Activated CD4-positive, alpha-beta memory T cell treated with anti-CD3 and anti-CD28 coated beads for 36 hours (primary cell): ENCODE measurements at regions not wholly inside any gene's neighbourhood (a gene's known extent, or its start where the extent isn't known, plus 50 kb on each side); places are given as distances from the start of the nearest gene placed in this dataset.

Source experiments
- CTCF ChIA-PET: fragments of 350-600 bp; sonication (Branson Sonifier 250); formaldehyde crosslinking; loops from one replicate; lab custom pipeline; 2021; ENCODE audit warnings: antibody characterized with exemption, inconsistent platforms; lab: Charles Lee
- POLR2A ChIA-PET: fragments of 350-600 bp; sonication (Branson Sonifier 250); formaldehyde crosslinking; loops from one replicate; lab custom pipeline; 2021; ENCODE audit warnings: antibody characterized with exemption; lab: Charles Lee
- DNase-seq: peaks from one replicate; pipeline ENCODE4 v3.0.0-alpha.2; 2020
- H3K27ac Mint-ChIP-seq: one replicate; pipeline ENCODE4 v1.8.0; 2021; ENCODE audit warnings: mixed read lengths
- H3K27me3 Mint-ChIP-seq: one replicate; pipeline ENCODE4 v1.8.0; 2021; ENCODE audit warnings: mixed read lengths
- H3K36me3 Mint-ChIP-seq: one replicate; pipeline ENCODE4 v1.8.0; 2021; ENCODE audit warnings: mixed read lengths
- H3K4me1 Mint-ChIP-seq: one replicate; pipeline ENCODE4 v1.8.0; 2021; ENCODE audit warnings: low read depth, mixed read lengths
- H3K4me3 Mint-ChIP-seq: one replicate; pipeline ENCODE4 v1.8.0; 2021; ENCODE audit warnings: mild to moderate bottlenecking, mixed read lengths
- H3K9me3 Mint-ChIP-seq: one replicate; pipeline ENCODE4 v1.8.0; 2021; ENCODE audit warnings: mixed read lengths
- intact Hi-C: fragments of 100-400 bp; cut with micrococcal nuclease; formaldehyde crosslinking; loops from one replicate; pipeline ENCODE4 v1.15.1; 2023

GRCh38 chr5:41625571-41625970 lies 115.2 kb upstream of the PLCXD3 start:
- Mint-ChIP-seq H3K4me1 (no peaks in the 10 kb centered on the region), H3K9me3 (no peaks in the 10 kb centered on the region), H3K36me3 (no peaks in the 10 kb centered on the region), H3K4me3 (no peak overlapping the region), H3K27ac (no peak overlapping the region), H3K27me3 (no peaks in the 10 kb centered on the region)
- intact Hi-C loops, result no loop called here
- ChIA-PET POLR2A (no interaction called here), CTCF (no interaction called here)
- no peak for DNase-seq

DNA sequence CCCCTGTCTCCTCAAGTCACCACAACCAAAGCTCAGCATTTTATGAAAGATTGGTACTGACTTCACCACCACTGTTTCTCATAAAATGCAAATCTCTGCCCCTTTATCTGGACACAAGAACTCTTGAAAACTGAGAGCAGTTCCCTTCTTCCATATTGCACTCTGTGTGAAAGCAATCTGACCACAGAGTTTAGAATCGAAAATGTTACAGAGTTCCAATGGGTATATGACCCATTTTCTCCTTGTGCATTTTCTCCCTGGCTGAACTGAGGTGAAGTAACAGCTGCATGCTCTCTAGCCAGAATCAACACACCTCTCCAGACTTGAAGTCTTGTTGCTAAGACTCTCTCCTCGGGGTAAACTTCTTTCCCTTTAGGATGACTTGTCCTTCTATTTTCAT lies 111.0 kb upstream of the PLCXD3 start:
- POLR2A ChIA-PET, result no interaction called here
- intact Hi-C loops, result no loop called here
- CTCF ChIA-PET, result interaction anchor here (0.7 kb wide), 1 partner anchor 19 kb away, joined by 3 read pairs; no protein-coding TSS in a partner anchor
- Mint-ChIP-seq H3K27ac (no peak overlapping the region), H3K27me3 (no peaks in the 10 kb centered on the region), H3K4me3 (no peak overlapping the region), H3K4me1 (no peaks in the 10 kb centered on the region), H3K9me3 (no peaks in the 10 kb centered on the region), H3K36me3 (no peaks in the 10 kb centered on the region)
- DNase-seq, result no peak

DNA sequence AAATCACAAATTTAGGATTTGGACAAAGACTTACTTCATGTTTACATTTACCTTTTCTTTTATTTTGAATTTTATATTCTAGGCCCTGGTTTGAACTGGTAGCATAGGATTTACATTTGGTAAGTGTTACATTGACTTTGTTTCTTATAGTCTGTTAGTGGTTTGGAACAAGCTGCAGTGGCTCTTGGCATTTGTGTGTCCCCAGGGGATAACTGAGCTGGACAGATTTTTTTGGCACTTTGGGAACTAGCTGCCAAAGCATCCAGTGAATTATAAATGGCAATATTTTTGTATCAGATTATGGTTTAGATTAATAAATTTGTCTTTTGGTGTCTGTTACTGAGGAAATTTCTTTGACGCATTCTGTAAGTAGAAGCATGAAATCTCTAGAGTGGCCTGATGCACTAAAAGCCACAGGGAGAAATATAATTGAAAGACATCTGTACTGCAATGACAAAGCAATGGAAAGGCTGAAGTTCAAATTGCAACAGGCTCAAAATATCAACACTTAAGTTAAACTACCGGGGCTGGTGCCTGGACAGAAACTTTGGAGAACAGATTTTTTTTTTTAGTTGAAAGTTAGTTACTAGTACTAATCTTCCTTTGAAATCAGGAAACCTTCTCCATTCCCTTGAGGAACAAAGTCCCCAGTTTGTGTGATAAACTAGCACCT lies 107.6 kb upstream of the PLCXD3 start:
- CTCF ChIA-PET, result no interaction called here
- Mint-ChIP-seq H3K4me1 (no peaks in the 10 kb centered on the region), H3K27me3 (no peaks in the 10 kb centered on the region), H3K27ac (no peak overlapping the region), H3K36me3 (no peaks in the 10 kb centered on the region), H3K9me3 (no peaks in the 10 kb centered on the region), H3K4me3 (no peak overlapping the region)
- DNase-seq, result no peak
- POLR2A ChIA-PET, result no interaction called here
- intact Hi-C loops, result no loop called here

- intact Hi-C loops, result no loop called here
- Mint-ChIP-seq H3K36me3 (no peaks in the 10 kb centered on the region), H3K27ac (no peak overlapping the region), H3K4me1 (no peaks in the 10 kb centered on the region), H3K9me3 (no peaks in the 10 kb centered on the region), H3K4me3 (no peak overlapping the region), H3K27me3 (no peaks in the 10 kb centered on the region)
- no peak for DNase-seq
- ChIA-PET CTCF (no interaction called here), POLR2A (no interaction called here)
Measured at GRCh38 chr5:41610386-41610785, 100.0 kb upstream of the PLCXD3 start.

GRCh38 chr5:41600731-41601130 lies 90.3 kb upstream of the PLCXD3 start:
- ChIA-PET CTCF (no interaction called here), POLR2A (interaction anchor here (0.6 kb wide), 1 partner anchor 731 kb away, joined by 3 read pairs; no protein-coding TSS in a partner anchor)
- Mint-ChIP-seq H3K4me3 (no peak overlapping the region), H3K36me3 (no peaks in the 10 kb centered on the region), H3K9me3 (peaks cover 3% of the 10 kb centered on the region), H3K27me3 (no peaks in the 10 kb centered on the region), H3K4me1 (no peaks in the 10 kb centered on the region), H3K27ac (no peak overlapping the region)
- no peak for DNase-seq
- intact Hi-C loops, result no loop called here

DNA sequence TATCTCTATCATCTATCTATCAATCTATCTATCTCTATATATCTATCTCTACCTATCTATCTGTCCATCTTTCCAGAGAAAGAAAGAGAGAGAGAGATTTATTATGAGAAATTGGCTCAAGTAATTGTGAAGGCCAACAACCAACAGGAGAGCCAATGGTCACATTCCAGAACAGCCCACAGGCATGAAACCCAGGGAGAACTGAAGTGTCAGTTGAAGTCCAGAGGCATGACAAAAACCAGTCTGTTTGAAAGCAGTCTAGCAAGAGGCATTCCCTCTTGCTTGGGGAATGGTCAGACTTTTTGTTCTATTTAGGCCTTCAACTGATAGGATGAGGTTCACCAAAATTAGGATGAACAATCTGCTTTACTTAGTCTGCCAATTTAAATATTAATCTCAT lies 87.6 kb upstream of the PLCXD3 start:
- no peaks in the 10 kb centered on the region for H3K27me3 Mint-ChIP-seq
- CTCF ChIA-PET, result no interaction called here
- POLR2A ChIA-PET, result no interaction called here

DNA sequence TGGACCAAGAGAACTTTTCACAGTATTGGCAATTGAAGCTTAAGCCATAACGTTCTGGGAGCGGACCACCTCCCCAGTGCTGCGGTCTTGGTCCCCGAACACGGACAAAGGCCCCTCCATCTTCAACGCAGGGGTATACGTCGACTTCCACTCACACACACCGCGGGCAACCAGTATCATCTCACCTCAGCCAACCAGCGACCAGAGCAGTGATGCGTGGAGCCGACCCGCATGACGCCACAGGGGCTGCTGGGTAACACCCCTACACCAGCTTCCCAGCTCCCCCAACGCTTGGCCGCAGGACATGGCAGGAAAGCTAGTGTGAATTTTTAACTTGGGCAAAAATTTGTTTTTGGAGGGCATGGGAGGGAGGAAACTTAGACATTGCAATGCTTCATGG lies 77.3 kb upstream of the PLCXD3 start:
- H3K4me1 Mint-ChIP-seq, result no peaks in the 10 kb centered on the region
- no peak overlapping the region for H3K4me3 Mint-ChIP-seq
- intact Hi-C loops, result no loop called here
- peaks cover 1% of the 10 kb centered on the region for H3K27me3 Mint-ChIP-seq
- no peak overlapping the region for H3K27ac Mint-ChIP-seq
- ChIA-PET POLR2A (no interaction called here), CTCF (no interaction called here)
- no peak for DNase-seq
- no peaks in the 10 kb centered on the region for H3K9me3 Mint-ChIP-seq
- H3K36me3 Mint-ChIP-seq, result no peaks in the 10 kb centered on the region

More for the DNA sequence above, 87.6 kb upstream of the PLCXD3 start:
- DNase-seq, result no peak
- intact Hi-C loops, result no loop called here
- Mint-ChIP-seq H3K27ac (no peak overlapping the region), H3K9me3 (no peaks in the 10 kb centered on the region), H3K4me1 (no peaks in the 10 kb centered on the region), H3K36me3 (no peaks in the 10 kb centered on the region), H3K4me3 (no peak overlapping the region)

DNA sequence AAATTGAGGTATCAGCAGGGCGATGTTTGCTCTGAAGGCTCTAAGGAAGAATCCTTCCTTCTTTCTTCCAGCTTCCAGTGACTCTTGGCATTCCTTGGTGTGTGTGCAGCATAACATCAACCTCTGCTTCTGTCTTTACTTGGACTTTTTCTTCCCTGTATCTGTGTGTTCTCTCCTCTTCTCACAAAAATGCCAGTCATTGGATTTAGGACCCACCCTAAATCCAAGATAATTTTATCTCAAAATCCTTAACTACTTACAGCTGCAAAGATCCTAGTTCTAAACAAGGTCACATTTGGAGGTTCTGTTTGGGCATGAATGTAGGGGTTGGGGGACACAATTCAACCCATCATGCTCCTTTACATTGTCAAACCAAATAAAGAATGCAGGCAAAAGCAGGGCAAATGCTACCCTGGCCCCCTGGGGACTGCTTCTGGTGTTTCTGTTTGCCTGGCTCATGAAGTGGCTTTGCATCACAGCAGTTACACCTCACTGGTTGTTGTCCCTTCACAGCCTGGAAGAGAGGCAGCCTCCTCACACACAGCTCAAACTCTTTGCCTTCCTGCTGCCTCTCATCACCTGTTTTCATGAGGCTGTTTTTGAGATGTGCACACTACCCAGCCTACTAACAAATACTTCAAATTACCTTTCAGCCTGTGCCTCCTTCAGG lies 64.8 kb upstream of the PLCXD3 start:
- ChIA-PET POLR2A (no interaction called here), CTCF (interaction anchor here (1.6 kb wide), 1 partner anchor 9 kb away, joined by 3 read pairs; no protein-coding TSS in a partner anchor)
- Mint-ChIP-seq H3K4me3 (no peak overlapping the region), H3K36me3 (no peaks in the 10 kb centered on the region), H3K27me3 (no peaks in the 10 kb centered on the region), H3K27ac (no peak overlapping the region), H3K4me1 (no peaks in the 10 kb centered on the region), H3K9me3 (no peaks in the 10 kb centered on the region)
- intact Hi-C loops, result no loop called here
- no peak for DNase-seq

DNA sequence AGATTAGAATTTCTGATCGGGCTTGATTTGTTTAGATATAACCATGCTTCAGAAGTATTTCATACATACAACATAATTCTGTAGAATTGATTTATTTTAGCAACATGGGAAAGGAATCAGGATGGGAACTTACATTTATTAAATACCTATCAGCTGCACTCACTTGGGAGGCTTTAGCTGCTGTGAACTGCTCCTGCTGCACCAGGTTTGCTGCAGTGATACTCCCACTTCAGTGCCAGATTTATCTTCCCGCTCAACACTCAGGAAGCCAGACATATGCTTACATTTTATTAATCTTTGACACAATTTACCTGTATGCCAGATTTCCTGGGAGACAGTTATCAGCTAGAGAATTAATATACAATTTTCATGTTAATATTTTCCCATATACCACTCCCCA lies 64.0 kb upstream of the PLCXD3 start:
- Mint-ChIP-seq H3K27ac (no peak overlapping the region), H3K9me3 (no peaks in the 10 kb centered on the region), H3K4me1 (no peaks in the 10 kb centered on the region), H3K27me3 (no peaks in the 10 kb centered on the region), H3K4me3 (no peak overlapping the region), H3K36me3 (no peaks in the 10 kb centered on the region)
- ChIA-PET POLR2A (no interaction called here), CTCF (no interaction called here)
- no peak for DNase-seq
- intact Hi-C loops, result no loop called here
